Lung (tissue), 11 donors: ENCODE measurements at regions not wholly inside any gene's neighbourhood (a gene's known extent, or its start where the extent isn't known, plus 50 kb on each side); places are given as distances from the start of the nearest gene placed in this dataset.

Experiments used
- ATAC-seq: fragments of 200-7000 bp; cut with Tn5 transposase; one replicate; pipeline ENCODE4 v1.9.1; 2020; ENCODE audit warnings: moderate number of reproducible peaks; ENCODE audit not compliant: insufficient read depth, low FRiP score
- DNase-seq, 3 donors: peaks; one replicate each; pipeline ENCODE4 v3.0.0-alpha.2; 2013 to 2017
- H3K27ac ChIP-seq, 2 donors: one replicate each; pipeline ENCODE4 v1.5.1; 2013; ENCODE audit warnings: mild to moderate bottlenecking in 2 of 2, moderate library complexity in 2 of 2, control low read depth in 1 of 2, inconsistent platforms in 1 of 2, low read depth in 1 of 2, low read length in 1 of 2
- H3K27me3 ChIP-seq, 3 donors: one replicate each; pipeline ENCODE4 v1.5.1; 2013; ENCODE audit warnings: low read length in 2 of 3; ENCODE audit not compliant: control insufficient read depth in 3 of 3, insufficient read depth in 3 of 3
- H3K36me3 ChIP-seq, 4 donors: one replicate each; pipeline ENCODE4 v1.5.1; 2013; ENCODE audit warnings: low read length in 4 of 4, mild to moderate bottlenecking in 1 of 4, moderate library complexity in 1 of 4; ENCODE audit not compliant: control insufficient read depth in 4 of 4, insufficient read depth in 4 of 4
- H3K4me1 ChIP-seq, 5 donors: one replicate each; pipeline ENCODE4 v1.5.1; 2013; ENCODE audit warnings: low read length in 5 of 5, mild to moderate bottlenecking in 2 of 5, moderate library complexity in 1 of 5; ENCODE audit not compliant: control insufficient read depth in 5 of 5, insufficient read depth in 5 of 5
- H3K4me3 ChIP-seq: one replicate; pipeline ENCODE4 v1.5.1; 2013; ENCODE audit warnings: mild to moderate bottlenecking, control low read depth, moderate library complexity
- H3K9ac ChIP-seq, 2 donors: one replicate each; pipeline ENCODE4 v1.5.1; 2013; ENCODE audit warnings: low read length in 2 of 2, control low read depth in 1 of 2; ENCODE audit not compliant: insufficient read depth in 1 of 2
- H3K9me3 ChIP-seq, 4 donors: one replicate each; pipeline ENCODE4 v1.5.1; 2013; ENCODE audit warnings: low read length in 3 of 4, mild to moderate bottlenecking in 1 of 4, moderate library complexity in 1 of 4; ENCODE audit not compliant: control insufficient read depth in 4 of 4, insufficient read depth in 3 of 4
- WGBS, 2 donors: extraction: QIAGEN DNeasy Blood & Tissue Kit; methylation state at CpG; one replicate each; pipeline ENCODE4 v1.1.7; 2013; 5-methylcytosine and 5-hydroxymethylcytosine counted together
- TF ChIP-seq, protein P1 (sequence below): IDR thresholded peaks from 2 replicates; pipeline ENCODE4 v1.5.1; 2012; ENCODE audit warnings: mild to moderate bottlenecking; ENCODE audit errors: control extremely low read depth, extremely low read depth
- donor health status: control.
- donor health status: control.
- donor health status: Bipolar disorder and iron deficiency.
- donor health status: healthy.
- donor health status: DM: yes; HTN: yes; CAD: no.

DNA sequence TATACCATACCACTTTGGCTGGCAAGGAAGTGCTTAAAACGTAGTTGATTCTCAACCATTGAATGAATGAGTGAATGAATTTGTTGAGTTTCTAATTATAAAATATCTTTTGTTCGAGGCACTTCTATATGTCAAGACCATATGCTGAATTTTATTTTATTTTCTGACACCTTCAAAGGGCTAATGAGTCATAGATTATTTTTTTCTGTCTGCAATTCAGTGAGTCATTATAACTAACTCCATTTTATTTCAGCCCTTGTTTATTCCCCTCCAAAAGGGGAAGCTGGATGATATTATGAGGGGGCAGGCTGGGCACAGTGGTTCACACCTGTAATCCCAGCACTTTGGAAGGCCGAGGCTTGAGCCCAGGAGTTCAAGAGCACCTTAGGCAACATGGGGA is 142.4 kb downstream of the P2RY1 start:
- Histone ChIP-seq H3K27me3 (no peaks in the 10 kb centered on the region), H3K4me1 (no peaks in the 10 kb centered on the region), H3K9ac (no peak overlapping the region), H3K27ac (no peak overlapping the region), H3K4me3 (no peak overlapping the region), H3K36me3 (no peaks in the 10 kb centered on the region), H3K9me3 (no peaks in the 10 kb centered on the region)
- WGBS, 2 donors: 74 to 75% methylated on average over 3 of the region's 3 CpGs
- DNase-seq (no peak), ATAC-seq (no peak)
- TF ChIP-seq, protein P1, sequence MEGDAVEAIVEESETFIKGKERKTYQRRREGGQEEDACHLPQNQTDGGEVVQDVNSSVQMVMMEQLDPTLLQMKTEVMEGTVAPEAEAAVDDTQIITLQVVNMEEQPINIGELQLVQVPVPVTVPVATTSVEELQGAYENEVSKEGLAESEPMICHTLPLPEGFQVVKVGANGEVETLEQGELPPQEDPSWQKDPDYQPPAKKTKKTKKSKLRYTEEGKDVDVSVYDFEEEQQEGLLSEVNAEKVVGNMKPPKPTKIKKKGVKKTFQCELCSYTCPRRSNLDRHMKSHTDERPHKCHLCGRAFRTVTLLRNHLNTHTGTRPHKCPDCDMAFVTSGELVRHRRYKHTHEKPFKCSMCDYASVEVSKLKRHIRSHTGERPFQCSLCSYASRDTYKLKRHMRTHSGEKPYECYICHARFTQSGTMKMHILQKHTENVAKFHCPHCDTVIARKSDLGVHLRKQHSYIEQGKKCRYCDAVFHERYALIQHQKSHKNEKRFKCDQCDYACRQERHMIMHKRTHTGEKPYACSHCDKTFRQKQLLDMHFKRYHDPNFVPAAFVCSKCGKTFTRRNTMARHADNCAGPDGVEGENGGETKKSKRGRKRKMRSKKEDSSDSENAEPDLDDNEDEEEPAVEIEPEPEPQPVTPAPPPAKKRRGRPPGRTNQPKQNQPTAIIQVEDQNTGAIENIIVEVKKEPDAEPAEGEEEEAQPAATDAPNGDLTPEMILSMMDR: no peak

DNA sequence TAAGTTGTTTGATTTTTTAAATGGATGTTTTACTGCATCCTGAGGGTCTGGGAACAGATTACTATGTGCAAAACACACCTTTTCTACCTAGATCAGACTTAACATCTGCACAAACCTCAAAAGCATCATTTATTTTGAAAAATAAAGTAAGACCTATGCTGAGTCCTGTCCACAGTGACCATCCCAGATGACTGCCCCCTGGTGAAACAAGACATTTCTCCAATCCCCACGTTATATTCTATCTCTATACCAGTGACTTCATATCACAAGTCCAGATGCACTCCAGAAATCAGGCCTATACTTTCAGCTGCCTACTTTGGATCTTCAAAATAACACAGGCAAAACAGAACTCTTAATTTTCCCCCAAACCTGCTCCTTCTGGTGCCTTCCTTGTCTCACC is 143.2 kb downstream of the P2RY1 start:
- DNase-seq: no peak
- no peaks in the 10 kb centered on the region for H3K4me1 ChIP-seq
- no peaks in the 10 kb centered on the region for H3K36me3 ChIP-seq
- no peak overlapping the region for H3K27ac ChIP-seq
- no peaks in the 10 kb centered on the region for H3K9me3 ChIP-seq
- 79 to 96% methylated on average over 1 of the region's 1 CpG for WGBS, 2 donors
- TF ChIP-seq, protein P1: no peak
- no peak overlapping the region for H3K9ac ChIP-seq
- no peaks in the 10 kb centered on the region for H3K27me3 ChIP-seq
- H3K4me3 ChIP-seq: no peak overlapping the region
- no peak for ATAC-seq

DNA sequence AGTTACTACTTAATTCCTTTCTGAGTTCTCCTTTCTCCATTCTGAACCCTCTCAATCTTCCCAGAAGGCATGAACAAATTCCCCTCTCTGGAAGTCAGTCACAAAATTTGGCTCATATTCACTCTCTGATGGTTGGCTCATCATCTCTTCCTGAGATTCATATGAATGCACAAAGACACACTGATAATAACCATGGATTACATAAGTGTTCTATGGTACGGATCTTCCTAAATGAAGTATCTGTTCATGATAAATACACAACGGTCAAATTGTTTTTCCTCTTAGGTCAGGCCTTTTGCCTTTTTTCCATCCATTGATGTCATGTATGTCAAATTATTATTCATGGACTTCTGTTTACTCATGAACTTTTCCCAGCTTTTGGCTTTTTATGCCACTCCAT is 162.6 kb downstream of the P2RY1 start:
- ATAC-seq: no peak
- TF ChIP-seq, protein P1: no peak
- Histone ChIP-seq H3K9me3 (no peaks in the 10 kb centered on the region), H3K36me3 (no peaks in the 10 kb centered on the region), H3K9ac (no peak overlapping the region), H3K27me3 (no peaks in the 10 kb centered on the region), H3K4me1 (no peaks in the 10 kb centered on the region), H3K4me3 (no peak overlapping the region), H3K27ac (no peak overlapping the region)
- DNase-seq: no peak
- 90 to 91% methylated on average over 2 of the region's 2 CpGs for WGBS, 2 donors

DNA sequence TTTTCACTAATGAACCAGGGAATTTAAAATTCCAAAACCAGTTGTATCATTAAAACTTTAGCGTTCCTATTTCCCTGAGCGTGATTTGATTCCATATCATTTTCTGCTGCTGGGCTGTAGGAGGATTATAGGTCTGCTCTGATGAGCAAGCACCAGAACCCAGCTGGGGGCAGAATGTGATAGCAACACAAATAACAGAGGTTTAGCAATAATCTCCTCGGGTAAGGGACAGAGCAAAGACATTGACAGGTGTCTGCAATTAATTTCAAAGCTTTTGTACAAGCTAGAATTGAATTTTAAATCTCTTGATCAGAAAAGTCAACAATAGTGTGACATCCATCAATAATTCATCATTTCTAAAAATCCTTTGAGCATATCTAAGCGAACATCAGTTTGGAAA is 163.4 kb upstream of the RAP2B start:
- ATAC-seq (no peak), DNase-seq (no peak)
- Histone ChIP-seq H3K27me3 (no peaks in the 10 kb centered on the region), H3K4me1 (no peaks in the 10 kb centered on the region), H3K27ac (no peak overlapping the region), H3K4me3 (no peak overlapping the region), H3K9ac (no peak overlapping the region), H3K36me3 (no peaks in the 10 kb centered on the region), H3K9me3 (no peaks in the 10 kb centered on the region)
- TF ChIP-seq, protein P1: no peak
- WGBS, 2 donors: 89 to 92% methylated on average over 4 of the region's 4 CpGs
